ENCODE measurements at regions not wholly inside any gene's neighbourhood (a gene's known extent, or its start where the extent isn't known, plus 50 kb on each side); places are given as distances from the start of the nearest gene placed in this dataset.

- no peak for DNase-seq
Observed at GRCh38 chr1:82848043-82848442, 1047.3 kb downstream of the ADGRL2 start.

DNA sequence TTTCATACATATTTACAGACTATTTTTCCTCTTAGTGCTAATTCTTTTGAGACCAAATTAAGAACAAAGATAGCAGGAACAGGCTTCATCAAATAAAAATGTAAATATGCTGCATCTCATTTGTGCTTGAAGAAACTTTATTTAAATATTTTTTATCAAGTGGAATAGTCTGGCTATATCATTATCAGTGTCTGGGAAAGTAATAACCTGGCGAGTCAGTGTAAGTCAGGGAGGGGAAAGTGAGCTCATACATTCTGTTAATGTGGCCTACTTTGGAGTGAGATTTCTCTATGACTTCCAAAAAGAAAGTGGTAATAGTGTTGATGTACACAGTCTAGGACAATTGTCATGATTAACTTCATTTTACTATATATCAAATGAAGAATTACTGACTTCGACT lies 1045.1 kb downstream of the ADGRL2 start:
- DNase-seq, result no peak

DNA sequence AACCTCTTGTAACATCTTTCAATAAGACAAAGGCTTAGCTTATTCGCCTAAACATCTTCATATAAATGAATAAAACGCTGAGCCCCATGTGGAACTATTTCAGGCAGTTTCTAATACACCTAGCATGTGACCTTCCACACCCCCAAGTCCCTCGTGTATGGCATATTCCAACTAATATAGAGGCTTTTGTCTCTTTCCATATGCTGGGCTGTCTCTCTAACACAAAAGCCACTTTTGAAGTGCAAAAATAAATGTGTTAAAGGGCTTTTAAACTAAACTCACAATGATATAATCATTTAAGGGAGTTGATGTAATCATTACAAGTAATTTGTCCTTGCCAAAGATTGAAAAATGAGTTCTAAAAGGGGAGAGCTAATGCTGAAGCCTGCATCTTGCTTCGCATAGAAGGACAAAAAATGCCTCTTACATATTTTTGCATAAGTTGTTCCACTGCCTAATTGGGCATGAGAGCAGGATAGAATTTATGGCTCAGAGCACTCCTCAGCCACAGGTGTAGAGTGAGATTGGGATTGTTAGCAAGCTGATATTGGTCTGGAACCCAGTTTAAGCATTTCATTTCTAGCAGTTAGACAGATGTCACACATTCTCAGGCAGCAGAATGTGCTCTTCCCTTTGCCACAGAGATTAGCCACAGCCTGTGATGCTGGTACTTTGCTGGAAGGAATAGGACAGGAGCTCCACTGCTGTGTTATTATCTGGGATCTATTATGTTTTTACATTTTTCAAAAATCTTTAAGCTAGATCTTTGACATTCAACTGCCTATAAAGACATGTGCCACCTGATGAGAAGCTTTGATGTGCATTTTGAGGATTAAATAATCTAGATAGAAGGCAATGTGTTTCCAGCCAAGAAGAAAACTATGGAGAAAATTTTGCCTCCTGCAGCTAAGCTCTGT lies 1044.4 kb downstream of the ADGRL2 start:
- DNase-seq, result no peak

DNA sequence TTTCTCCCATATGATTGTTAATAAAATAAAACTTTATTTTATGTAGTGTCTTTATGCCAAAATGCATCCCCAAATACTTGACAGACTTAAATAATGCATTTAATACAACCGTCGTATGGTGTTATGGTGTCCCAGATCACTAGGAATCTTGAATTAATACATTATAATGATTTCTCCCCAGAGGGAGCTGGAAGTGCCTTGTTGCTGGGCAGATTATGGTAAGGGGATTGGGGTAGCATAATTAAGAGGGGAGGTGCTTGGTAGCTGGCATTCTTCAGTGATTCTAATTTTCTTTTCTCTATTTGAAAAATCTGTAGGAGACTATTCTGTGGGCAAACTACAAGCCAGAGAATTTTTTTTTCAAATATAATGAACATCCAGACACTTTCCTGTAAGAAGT lies 1043.7 kb downstream of the ADGRL2 start:
- DNase-seq, result no peak

DNA sequence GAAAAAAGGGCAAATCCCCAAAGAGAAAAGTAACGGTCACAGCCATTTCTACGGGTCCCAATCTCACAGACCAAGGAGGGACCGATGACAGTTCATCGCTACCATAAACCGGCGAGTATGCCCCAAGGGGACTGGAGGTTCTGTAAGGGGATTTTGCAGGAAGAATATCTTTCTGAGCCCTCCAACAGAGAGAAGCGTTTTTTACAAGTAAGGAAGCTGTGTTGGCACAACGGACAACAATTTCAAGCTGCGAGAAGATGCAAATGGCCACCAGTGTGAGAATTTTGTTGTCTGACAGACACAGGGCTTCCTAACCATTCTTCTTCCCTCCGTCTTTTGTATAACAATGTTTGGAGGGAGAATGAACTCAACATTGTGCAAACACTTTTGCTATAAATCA lies 1043.1 kb downstream of the ADGRL2 start:
- no peak for DNase-seq

DNA sequence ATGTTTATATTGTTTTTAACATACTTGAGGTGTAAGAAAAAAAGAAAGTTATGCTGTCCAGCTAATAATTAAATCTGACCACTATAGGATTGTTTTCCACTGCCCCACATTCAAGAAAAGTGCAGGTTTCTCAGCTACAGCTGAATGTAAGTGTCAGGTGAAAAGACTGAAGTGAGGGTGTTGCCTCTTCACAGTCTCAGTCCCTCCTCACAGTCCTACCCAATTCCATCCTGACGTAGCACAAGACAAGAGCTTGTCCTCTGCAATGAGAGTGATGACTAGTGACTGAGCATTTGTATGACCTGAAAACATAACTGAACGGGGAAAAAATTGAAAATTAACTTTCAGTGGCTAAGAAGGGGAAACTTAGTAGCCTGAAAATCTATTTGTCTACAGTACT lies 1039.5 kb downstream of the ADGRL2 start:
- DNase-seq, result no peak

GRCh38 chr1:82837766-82838465 lies 1037.2 kb downstream of the ADGRL2 start:
- no peak for DNase-seq

GRCh38 chr1:82836973-82837680 lies 1036.4 kb downstream of the ADGRL2 start:
- DNase-seq, result no peak

GRCh38 chr1:82836213-82836972 lies 1035.7 kb downstream of the ADGRL2 start:
- DNase-seq, result no peak

GRCh38 chr1:82830690-82831380 lies 1030.1 kb downstream of the ADGRL2 start:
- DNase-seq, result no peak

- no peak for DNase-seq
Observed at GRCh38 chr1:82829527-82829926, 1028.8 kb downstream of the ADGRL2 start.

DNA sequence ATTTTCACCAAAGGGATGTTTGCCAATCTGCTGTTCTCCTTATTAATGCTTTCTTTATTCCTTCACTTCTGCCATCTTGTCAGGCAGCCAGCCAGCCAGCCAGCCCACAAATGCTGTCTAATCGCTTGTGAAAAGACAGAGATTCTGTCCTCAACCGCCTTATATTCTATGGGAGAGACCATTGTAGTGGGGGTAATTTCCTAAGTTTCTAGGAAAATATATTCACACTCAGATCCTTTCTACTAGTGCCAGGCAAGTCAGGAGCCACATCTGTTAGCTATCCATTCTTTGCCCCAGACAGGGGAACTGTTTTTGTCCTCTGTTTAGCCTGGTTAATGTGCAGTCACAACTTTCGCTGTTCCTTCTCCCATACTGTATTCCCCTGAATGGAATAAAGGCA lies 1023.1 kb downstream of the ADGRL2 start:
- DNase-seq, result no peak

- DNase-seq, result no peak
Observed at GRCh38 chr1:82820816-82821215, 1020.1 kb downstream of the ADGRL2 start.

DNA sequence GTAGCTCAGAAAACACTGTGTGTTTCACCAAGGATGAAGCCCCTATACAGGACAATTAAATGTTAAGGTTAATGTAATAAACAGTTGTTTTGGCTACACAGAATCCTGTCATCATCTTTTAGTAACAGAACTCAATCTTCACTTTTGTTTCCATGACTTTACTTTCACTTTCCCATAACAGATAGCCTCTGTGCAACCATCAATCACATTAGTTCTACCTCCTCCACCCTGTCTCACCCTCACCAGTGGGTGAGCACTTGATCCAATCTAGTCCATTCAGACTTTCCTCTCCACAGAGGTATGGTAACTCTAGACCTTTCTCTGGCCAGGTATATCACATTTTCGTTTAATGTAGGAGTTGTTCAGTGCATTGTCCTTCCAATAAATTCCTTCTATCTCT lies 1018.5 kb downstream of the ADGRL2 start:
- no peak for DNase-seq

DNA sequence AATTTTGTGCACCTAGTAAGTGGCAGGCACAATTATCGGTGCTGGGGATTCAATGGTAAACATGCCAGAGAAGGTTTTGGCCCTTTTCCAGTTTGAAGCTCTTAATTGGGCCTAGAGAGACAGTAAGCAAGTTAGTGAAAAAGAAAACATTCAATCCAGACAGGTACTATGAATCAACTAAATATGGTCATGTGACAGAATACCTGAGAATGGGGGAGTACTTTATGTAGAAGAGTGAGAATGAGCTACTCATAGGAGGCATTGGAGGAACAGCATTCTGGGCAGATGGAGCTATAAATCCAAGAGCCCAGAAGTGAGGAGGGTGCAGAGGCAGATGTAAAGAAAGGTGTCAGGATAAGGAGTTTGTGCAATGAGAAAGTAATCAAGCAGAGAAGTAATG lies 1017.9 kb downstream of the ADGRL2 start:
- no peak for DNase-seq

- no peak for DNase-seq
Observed at GRCh38 chr1:82813386-82813785, 1012.7 kb downstream of the ADGRL2 start.

- no peak for DNase-seq
Observed at GRCh38 chr1:82810601-82811000, 1009.9 kb downstream of the ADGRL2 start.

GRCh38 chr1:82807563-82807962 lies 1006.8 kb downstream of the ADGRL2 start:
- DNase-seq, result no peak

- no peak for DNase-seq
Observed at GRCh38 chr1:82806133-82806532, 1005.4 kb downstream of the ADGRL2 start.

GRCh38 chr1:82801176-82801575 lies 1000.4 kb downstream of the ADGRL2 start:
- DNase-seq, result no peak

- DNase-seq, result no peak
Observed at GRCh38 chr1:82800721-82801120, 1000.0 kb downstream of the ADGRL2 start.

DNA sequence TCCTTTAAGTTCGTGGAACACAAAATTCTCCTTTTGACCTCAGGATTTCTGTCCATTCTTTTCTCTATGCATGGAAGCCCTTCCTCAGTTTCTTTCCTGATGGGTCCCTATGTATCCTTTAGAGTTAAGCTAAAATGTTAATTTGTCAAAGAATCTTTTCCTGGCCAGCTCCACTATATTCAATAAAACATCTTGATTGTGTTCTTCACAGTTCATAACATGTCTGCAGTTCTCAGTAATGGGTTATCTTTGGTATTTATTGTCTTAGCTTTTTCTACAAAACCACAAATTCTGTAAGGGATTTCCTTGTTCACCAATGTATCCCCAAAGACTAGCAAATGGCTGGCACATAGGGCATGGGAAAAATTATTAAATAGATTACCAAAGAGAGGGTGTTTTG lies 998.5 kb downstream of the ADGRL2 start:
- DNase-seq, result no peak
